ENCODE measurements at regions not wholly inside any gene's neighbourhood (a gene's known extent, or its start where the extent isn't known, plus 50 kb on each side); places are given as distances from the start of the nearest gene placed in this dataset.

- H3K9me3 ChIP-seq (replicated peaks in 1 of 3) = no peaks in the 10 kb centered on the region
- H3K4me3 ChIP-seq = no peak overlapping the region
- H3K36me3 ChIP-seq (replicated peaks in 1 of 2) = no peaks in the 10 kb centered on the region
- TF ChIP-seq POLR2A (IDR thresholded peaks at IDR 0.05) (no peak), CTCF (IDR thresholded peaks at IDR 0.05) (no peak)
- no peak overlapping the region for H3K27ac ChIP-seq
- no peaks in the 10 kb centered on the region for H3K27me3 ChIP-seq
- no peak for DNase-seq
- 83 to 96% (median 91%) methylated on average over 1 to 3 of the region's 3 CpGs for WGBS, 4 donors
- intact Hi-C loops (cut with DNase I) = no loop called here
- no peaks in the 10 kb centered on the region for H3K4me1 ChIP-seq (replicated peaks in 1 of 2)
These were observed 96.9 kb upstream of the KLF4 start for GRCh38 chr9:107586493-107586892.

- Histone ChIP-seq H3K4me1 (replicated peaks in 1 of 2) (no peaks in the 10 kb centered on the region), H3K27ac (no peak overlapping the region), H3K4me3 (no peak overlapping the region), H3K27me3 (no peaks in the 10 kb centered on the region), H3K9me3 (replicated peaks in 1 of 3) (no peaks in the 10 kb centered on the region), H3K36me3 (replicated peaks in 1 of 2) (no peaks in the 10 kb centered on the region)
- TF ChIP-seq CTCF (IDR thresholded peaks at IDR 0.05) = no peak
- TF ChIP-seq POLR2A (IDR thresholded peaks at IDR 0.05) = no peak
- DNase-seq = no peak
- intact Hi-C loops (cut with DNase I) = no loop called here
- WGBS, 4 donors = 84 to 88% (median 85%) methylated on average over 3 of the region's 3 CpGs
These were observed 95.9 kb upstream of the KLF4 start for GRCh38 chr9:107585465-107585864.

GRCh38 chr9:107584944-107585343 is 95.4 kb upstream of the KLF4 start:
- Histone ChIP-seq H3K36me3 (replicated peaks in 1 of 2) (no peaks in the 10 kb centered on the region), H3K27ac (no peak overlapping the region), H3K27me3 (no peaks in the 10 kb centered on the region), H3K4me1 (replicated peaks in 1 of 2) (no peaks in the 10 kb centered on the region), H3K9me3 (replicated peaks in 1 of 3) (no peaks in the 10 kb centered on the region), H3K4me3 (no peak overlapping the region)
- WGBS, 4 donors = 57 to 86% (median 81%) methylated on average over 1 of the region's 1 CpG
- DNase-seq = no peak
- intact Hi-C loops (cut with DNase I) = no loop called here
- TF ChIP-seq CTCF (IDR thresholded peaks at IDR 0.05) = no peak

DNA sequence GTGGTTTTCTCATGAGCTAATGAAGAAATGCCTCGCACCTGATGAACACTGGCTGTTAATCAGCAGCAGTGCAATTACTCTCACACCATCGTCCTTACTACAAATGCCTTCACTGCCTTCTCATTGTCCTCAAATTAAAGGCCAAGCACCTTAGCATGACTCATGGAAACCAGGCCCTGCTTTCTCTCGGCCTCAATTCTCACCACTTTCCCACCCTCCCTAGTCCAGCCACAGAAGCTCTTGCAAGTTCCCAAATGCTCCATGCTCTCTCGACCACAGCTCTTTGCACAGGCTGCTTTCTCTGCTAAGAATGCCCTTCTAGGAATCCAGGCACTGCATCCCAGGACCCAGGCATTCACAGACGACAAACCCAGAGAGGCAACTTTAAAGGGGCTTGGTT is 94.6 kb upstream of the KLF4 start:
- no peak for DNase-seq
- intact Hi-C loops (cut with DNase I) = no loop called here
- no peak for TF ChIP-seq CTCF (IDR thresholded peaks at IDR 0.05)
- Histone ChIP-seq H3K27ac (no peak overlapping the region), H3K9me3 (replicated peaks in 1 of 3) (no peaks in the 10 kb centered on the region), H3K4me1 (replicated peaks in 1 of 2) (no peaks in the 10 kb centered on the region), H3K36me3 (replicated peaks in 1 of 2) (no peaks in the 10 kb centered on the region), H3K4me3 (no peak overlapping the region), H3K27me3 (no peaks in the 10 kb centered on the region)
- 71 to 84% (median 74%) methylated on average over 5 of the region's 5 CpGs for WGBS, 4 donors

Measured in adrenal gland (tissue), 9 donors.